ENCODE measurements at regions not wholly inside any gene's neighbourhood (a gene's known extent, or its start where the extent isn't known, plus 50 kb on each side); places are given as distances from the start of the nearest gene placed in this dataset.

DNA sequence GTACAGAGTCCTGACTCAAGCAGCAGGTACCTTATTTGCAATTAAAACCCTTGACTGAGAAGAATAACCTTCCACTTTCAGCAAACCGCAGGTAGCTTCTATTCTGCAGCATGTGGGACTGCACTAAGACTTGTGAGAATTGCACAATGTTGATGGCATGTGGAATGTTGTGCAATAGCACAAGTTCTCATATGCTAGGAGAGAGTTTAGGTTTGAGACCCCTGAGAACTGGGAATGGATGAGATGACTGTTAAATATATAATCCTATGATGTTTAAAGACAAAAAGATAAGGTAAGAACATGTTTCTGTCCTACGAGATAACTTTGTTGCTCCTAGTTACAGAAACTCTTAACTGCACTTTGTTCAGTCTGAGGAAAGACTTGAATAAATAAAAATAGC lies 194.6 kb downstream of the OTOR start:
- 36% methylated on average over 2 of the region's 2 CpGs for WGBS (ENCODE audit: insufficient coverage, low coverage, low lambda C conversion rate, missing lambda C conversion rate)
- H3K9me3 ChIP-seq = no peaks in the 10 kb centered on the region
- H3K27me3 ChIP-seq = no peaks in the 10 kb centered on the region
- no peaks in the 10 kb centered on the region for H3K36me3 ChIP-seq
- no peak for DNase-seq
- no peak for TF ChIP-seq POLR2A (IDR thresholded peaks at IDR 0.05)
- TF ChIP-seq, protein P1, sequence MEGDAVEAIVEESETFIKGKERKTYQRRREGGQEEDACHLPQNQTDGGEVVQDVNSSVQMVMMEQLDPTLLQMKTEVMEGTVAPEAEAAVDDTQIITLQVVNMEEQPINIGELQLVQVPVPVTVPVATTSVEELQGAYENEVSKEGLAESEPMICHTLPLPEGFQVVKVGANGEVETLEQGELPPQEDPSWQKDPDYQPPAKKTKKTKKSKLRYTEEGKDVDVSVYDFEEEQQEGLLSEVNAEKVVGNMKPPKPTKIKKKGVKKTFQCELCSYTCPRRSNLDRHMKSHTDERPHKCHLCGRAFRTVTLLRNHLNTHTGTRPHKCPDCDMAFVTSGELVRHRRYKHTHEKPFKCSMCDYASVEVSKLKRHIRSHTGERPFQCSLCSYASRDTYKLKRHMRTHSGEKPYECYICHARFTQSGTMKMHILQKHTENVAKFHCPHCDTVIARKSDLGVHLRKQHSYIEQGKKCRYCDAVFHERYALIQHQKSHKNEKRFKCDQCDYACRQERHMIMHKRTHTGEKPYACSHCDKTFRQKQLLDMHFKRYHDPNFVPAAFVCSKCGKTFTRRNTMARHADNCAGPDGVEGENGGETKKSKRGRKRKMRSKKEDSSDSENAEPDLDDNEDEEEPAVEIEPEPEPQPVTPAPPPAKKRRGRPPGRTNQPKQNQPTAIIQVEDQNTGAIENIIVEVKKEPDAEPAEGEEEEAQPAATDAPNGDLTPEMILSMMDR (IDR thresholded peaks at IDR 0.05) = no peak
- no peak overlapping the region for H3K4me3 ChIP-seq
- H3K27ac ChIP-seq = no peak overlapping the region
- intact Hi-C loops (cut with DNase I) = no loop called here
- peak in 1 of 4 donors; percentile 29 for ATAC-seq
- H3K4me1 ChIP-seq = no peaks in the 10 kb centered on the region

DNA sequence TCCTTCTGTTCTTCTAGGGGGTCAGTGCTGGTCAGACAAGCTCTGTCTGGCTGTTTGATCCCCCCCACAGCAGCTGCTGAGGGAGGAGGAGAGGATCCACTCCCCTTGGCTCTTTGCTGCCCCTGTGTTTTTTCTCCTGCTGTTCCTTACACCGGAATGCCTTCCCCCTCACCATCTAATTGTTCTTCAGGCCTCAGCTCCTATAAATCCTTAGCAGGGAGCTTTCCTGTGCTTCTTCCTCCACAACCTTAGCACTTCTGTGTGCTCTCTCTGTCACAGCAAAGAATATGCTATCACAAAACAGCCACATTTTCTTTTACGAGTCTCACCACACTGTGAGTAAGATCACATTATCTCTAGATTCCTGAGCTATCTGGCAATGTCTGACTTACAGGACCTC lies 196.6 kb downstream of the OTOR start:
- H3K27me3 ChIP-seq = no peaks in the 10 kb centered on the region
- TF ChIP-seq, protein P1 (IDR thresholded peaks at IDR 0.05) = no peak
- no peak for TF ChIP-seq POLR2A (IDR thresholded peaks at IDR 0.05)
- ATAC-seq = no peak
- WGBS (ENCODE audit: insufficient coverage, low coverage, low lambda C conversion rate, missing lambda C conversion rate) = 20% methylated on average over 2 of the region's 2 CpGs
- intact Hi-C loops (cut with DNase I) = no loop called here
- H3K4me3 ChIP-seq = no peak overlapping the region
- no peak for DNase-seq
- no peak overlapping the region for H3K27ac ChIP-seq
- no peaks in the 10 kb centered on the region for H3K9me3 ChIP-seq
- no peaks in the 10 kb centered on the region for H3K36me3 ChIP-seq
- H3K4me1 ChIP-seq = no peaks in the 10 kb centered on the region

DNA sequence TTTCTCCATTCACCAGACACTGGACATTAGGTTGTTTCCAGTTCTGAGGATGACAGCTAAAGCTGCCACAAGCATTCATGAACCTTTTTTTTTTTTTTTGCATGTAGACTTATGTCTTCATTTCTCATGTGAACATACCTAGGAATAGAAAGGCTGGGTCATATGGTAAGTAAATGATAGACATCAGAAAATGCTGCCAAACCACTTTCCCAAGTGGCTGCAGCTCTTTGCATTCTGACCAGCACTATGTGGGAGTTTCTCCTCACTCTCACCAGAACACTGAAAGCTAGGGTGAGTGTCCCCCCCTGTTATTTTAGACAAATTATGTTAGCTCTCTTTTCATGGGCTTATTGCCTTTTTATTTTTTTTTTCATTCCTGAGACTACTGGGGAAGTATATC lies 197.5 kb downstream of the OTOR start:
- intact Hi-C loops (cut with DNase I) = no loop called here
- no peak for DNase-seq
- H3K27ac ChIP-seq = no peak overlapping the region
- no peaks in the 10 kb centered on the region for H3K36me3 ChIP-seq
- no peak overlapping the region for H3K4me3 ChIP-seq
- no peaks in the 10 kb centered on the region for H3K27me3 ChIP-seq
- ATAC-seq = no peak
- no peaks in the 10 kb centered on the region for H3K9me3 ChIP-seq
- H3K4me1 ChIP-seq = no peaks in the 10 kb centered on the region
- TF ChIP-seq POLR2A (IDR thresholded peaks at IDR 0.05) = no peak
- TF ChIP-seq, protein P1 (IDR thresholded peaks at IDR 0.05) = no peak

DNA sequence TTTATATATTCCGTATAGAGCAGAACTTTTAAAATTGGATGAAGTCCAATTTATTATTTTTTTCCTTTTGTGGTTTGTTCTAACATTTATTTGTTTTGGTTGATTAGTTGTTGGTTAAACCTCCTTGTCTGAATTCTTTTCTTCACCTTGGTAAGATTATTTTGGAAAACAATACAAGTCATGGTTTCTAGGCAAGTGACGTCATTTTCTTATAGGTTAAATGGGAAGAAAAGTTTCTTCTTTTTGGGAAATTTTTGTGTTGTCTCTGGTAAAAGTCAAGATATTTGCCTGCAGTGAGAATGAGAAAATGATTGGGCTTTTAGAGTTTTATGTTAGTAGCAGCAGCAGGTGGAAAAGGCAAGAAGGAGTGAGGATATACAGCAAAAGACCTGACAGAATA lies 197.9 kb downstream of the OTOR start:
- WGBS (ENCODE audit: insufficient coverage, low coverage, low lambda C conversion rate, missing lambda C conversion rate) = 68% methylated on average over 2 of the region's 2 CpGs
- ATAC-seq (no peak), DNase-seq (no peak)
- H3K4me1 ChIP-seq = no peaks in the 10 kb centered on the region
- no peak for TF ChIP-seq POLR2A (IDR thresholded peaks at IDR 0.05)
- TF ChIP-seq, protein P1 (IDR thresholded peaks at IDR 0.05) = no peak
- intact Hi-C loops (cut with DNase I) = no loop called here
- no peaks in the 10 kb centered on the region for H3K27me3 ChIP-seq
- H3K9me3 ChIP-seq = no peaks in the 10 kb centered on the region
- H3K4me3 ChIP-seq = no peak overlapping the region
- no peak overlapping the region for H3K27ac ChIP-seq
- no peaks in the 10 kb centered on the region for H3K36me3 ChIP-seq

DNA sequence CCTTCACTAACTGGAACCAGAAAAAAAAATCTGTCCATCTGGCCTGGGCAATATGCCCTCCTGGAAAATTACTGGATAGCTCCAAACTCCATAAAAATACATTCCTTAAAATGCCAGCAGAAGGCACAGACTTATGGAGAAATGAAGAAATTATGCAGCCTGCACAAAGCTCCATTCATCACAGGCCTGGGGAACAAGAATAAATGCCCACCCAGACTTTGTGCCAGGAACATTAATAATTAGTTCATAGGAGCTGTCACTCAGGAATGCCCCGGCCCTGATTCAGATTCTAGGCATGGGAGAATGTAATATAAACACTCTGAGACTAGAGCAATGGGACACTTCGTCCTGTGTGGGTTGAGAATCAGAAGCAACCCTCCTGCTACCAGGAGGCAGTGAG lies 199.3 kb downstream of the OTOR start:
- Histone ChIP-seq H3K4me3 (no peak overlapping the region), H3K36me3 (no peaks in the 10 kb centered on the region), H3K9me3 (no peaks in the 10 kb centered on the region), H3K27me3 (no peaks in the 10 kb centered on the region), H3K27ac (no peak overlapping the region), H3K4me1 (no peaks in the 10 kb centered on the region)
- intact Hi-C loops (cut with DNase I) = no loop called here
- 29% methylated on average over 2 of the region's 2 CpGs for WGBS (ENCODE audit: insufficient coverage, low coverage, low lambda C conversion rate, missing lambda C conversion rate)
- no peak for TF ChIP-seq POLR2A (IDR thresholded peaks at IDR 0.05)
- TF ChIP-seq, protein P1 (IDR thresholded peaks at IDR 0.05) = no peak
- DNase-seq (no peak), ATAC-seq (no peak)
